WTC11 (cell line): ENCODE measurements at regions not wholly inside any gene's neighbourhood (a gene's known extent, or its start where the extent isn't known, plus 50 kb on each side); places are given as distances from the start of the nearest gene placed in this dataset.

Experiments used
- ATAC-seq: fragments of 200-7000 bp; cut with Tn5 transposase; 2 replicates; pipeline ENCODE4 v1.10.0; 2021; ENCODE audit warnings: mild to moderate bottlenecking, moderate library complexity
- CTCF ChIA-PET: fragments of 300-600 bp; sonication (Branson Sonifier 250); formaldehyde crosslinking; loops from one replicate; lab custom pipeline; 2021; ENCODE audit warnings: antibody characterized with exemption; lab: Charles Lee
- POLR2A ChIA-PET: fragments of 350-600 bp; sonication (Branson Sonifier 250); formaldehyde crosslinking; loops from one replicate; lab custom pipeline; 2021; ENCODE audit warnings: antibody characterized with exemption; lab: Charles Lee
- DNase-seq: peaks from one replicate; pipeline ENCODE4 v3.0.0; 2021; ENCODE audit warnings: low spot score
- H3K27ac Mint-ChIP-seq: 2 replicates; pipeline ENCODE4 v1.8.0; 2021; ENCODE audit warnings: mixed read lengths
- H3K27me3 Mint-ChIP-seq: 2 replicates; pipeline ENCODE4 v1.8.0; 2021; ENCODE audit warnings: low read depth, mild to moderate bottlenecking, moderate library complexity, mixed read lengths
- H3K36me3 Mint-ChIP-seq: 2 replicates; pipeline ENCODE4 v1.8.0; 2021; ENCODE audit warnings: mixed read lengths
- H3K4me1 Mint-ChIP-seq: 2 replicates; pipeline ENCODE4 v1.8.0; 2022; ENCODE audit warnings: mixed read lengths
- H3K4me3 Mint-ChIP-seq: 2 replicates; pipeline ENCODE4 v1.8.0; 2021; ENCODE audit warnings: mild to moderate bottlenecking, moderate library complexity, mixed read lengths
- H3K9me3 Mint-ChIP-seq: 2 replicates; pipeline ENCODE4 v1.8.0; 2021; ENCODE audit warnings: mixed read lengths
- CBFB ChIP-seq: sonication (generic); formaldehyde crosslinking; IDR thresholded peaks from 2 replicates; pipeline ENCODE4 v1.8.1; 2022; ENCODE audit warnings: mild to moderate bottlenecking, low read depth, missing genetic modification reagents
- EMX1 ChIP-seq: fragments of 250-450 bp; sonication (Bioruptor Pico); IDR thresholded peaks from 2 replicates; pipeline ENCODE4 v1.8.0; 2021; ENCODE audit warnings: mild to moderate bottlenecking
- ETV6 ChIP-seq: sonication (generic); formaldehyde crosslinking; IDR thresholded peaks from 2 replicates; pipeline ENCODE4 v1.8.1; 2022; ENCODE audit warnings: mild to moderate bottlenecking, missing genetic modification reagents
- FOXJ3 ChIP-seq: sonication (generic); formaldehyde crosslinking; IDR thresholded peaks from 2 replicates; pipeline ENCODE4 v1.9.0; 2021; ENCODE audit warnings: missing genetic modification reagents, mild to moderate bottlenecking, borderline replicate concordance
- FOXK1 ChIP-seq: sonication (generic); formaldehyde crosslinking; IDR thresholded peaks from 2 replicates; pipeline ENCODE4 v1.8.0; 2022; ENCODE audit warnings: mild to moderate bottlenecking, moderate library complexity, missing genetic modification reagents
- GRHL2 ChIP-seq: fragments of 250-450 bp; sonication (Bioruptor Pico); IDR thresholded peaks from 2 replicates; pipeline ENCODE4 v1.8.0; 2022; ENCODE audit warnings: mild to moderate bottlenecking, moderate library complexity; ENCODE audit not compliant: insufficient replicate concordance, severe bottlenecking
- HMGA2 ChIP-seq: fragments of 250-450 bp; sonication (Bioruptor Pico); IDR thresholded peaks from 2 replicates; pipeline ENCODE4 v1.4.0; 2021; ENCODE audit warnings: mild to moderate bottlenecking, moderate library complexity
- IRF2 ChIP-seq: sonication (generic); formaldehyde crosslinking; IDR thresholded peaks from 2 replicates; pipeline ENCODE4 v1.8.0; 2022; ENCODE audit warnings: low read depth, missing genetic modification reagents, borderline replicate concordance
- JAZF1 ChIP-seq: fragments of 250-450 bp; sonication (Bioruptor Pico); IDR thresholded peaks from 2 replicates; pipeline ENCODE4 v1.9.0; 2021; ENCODE audit warnings: moderate library complexity, mild to moderate bottlenecking, inconsistent platforms
- NFATC4 ChIP-seq: fragments of 250-450 bp; sonication (Bioruptor Pico); IDR thresholded peaks from 2 replicates; pipeline ENCODE4 v1.9.0; 2021; ENCODE audit warnings: mild to moderate bottlenecking
- NFE2L1 ChIP-seq: sonication (generic); formaldehyde crosslinking; IDR thresholded peaks from 2 replicates; pipeline ENCODE4 v1.8.1; 2023; ENCODE audit warnings: missing genetic modification reagents
- NFYB ChIP-seq: sonication (generic); formaldehyde crosslinking; conservative IDR thresholded peaks from 2 replicates; pipeline ENCODE4 v1.8.0; 2022; ENCODE audit warnings: low read depth, missing genetic modification reagents
- NR1H2 ChIP-seq: sonication (generic); formaldehyde crosslinking; IDR thresholded peaks from 2 replicates; pipeline ENCODE4 v1.9.0; 2021; ENCODE audit warnings: mild to moderate bottlenecking, moderate library complexity, missing genetic modification reagents
- NR3C1 ChIP-seq: sonication (generic); formaldehyde crosslinking; conservative IDR thresholded peaks from 2 replicates; pipeline ENCODE4 v1.8.1; 2023; ENCODE audit warnings: low read depth, mild to moderate bottlenecking, missing genetic modification reagents
- SMAD4 ChIP-seq: sonication (generic); formaldehyde crosslinking; IDR thresholded peaks from 2 replicates; pipeline ENCODE4 v1.8.0; 2022; ENCODE audit warnings: mild to moderate bottlenecking, missing genetic modification reagents
- ZBTB21 ChIP-seq: sonication (generic); formaldehyde crosslinking; IDR thresholded peaks from 2 replicates; pipeline ENCODE4 v1.8.1; 2023; ENCODE audit warnings: mild to moderate bottlenecking, missing genetic modification reagents, borderline replicate concordance
- ZNF219 ChIP-seq: sonication (generic); formaldehyde crosslinking; IDR thresholded peaks from 2 replicates; pipeline ENCODE4 v1.8.0; 2023; ENCODE audit warnings: missing genetic modification reagents, mild to moderate bottlenecking, borderline replicate concordance
- ZNF396 ChIP-seq: fragments of 250-450 bp; sonication (Bioruptor Pico); IDR thresholded peaks from 2 replicates; pipeline ENCODE4 v1.8.0; 2021; ENCODE audit warnings: mild to moderate bottlenecking, moderate library complexity, borderline replicate concordance
- ZNF423 ChIP-seq: fragments of 250-450 bp; sonication (Bioruptor Pico); IDR thresholded peaks from 2 replicates; pipeline ENCODE4 v2.1.2; 2022; ENCODE audit warnings: mild to moderate bottlenecking, moderate library complexity
- TF ChIP-seq, protein P1 (sequence below): sonication (generic); formaldehyde crosslinking; IDR thresholded peaks from 2 replicates; pipeline ENCODE4 v1.8.1; 2023; ENCODE audit warnings: mild to moderate bottlenecking, missing genetic modification reagents, borderline replicate concordance
- TF ChIP-seq, protein P2 (sequence below): fragments of 250-450 bp; sonication (Bioruptor Pico); IDR thresholded peaks from 2 replicates; pipeline ENCODE4 v1.9.0; 2021; ENCODE audit warnings: moderate library complexity, mild to moderate bottlenecking, inconsistent platforms, borderline replicate concordance
- TF ChIP-seq, protein P3 (sequence below): sonication (generic); formaldehyde crosslinking; IDR thresholded peaks from 2 replicates; pipeline ENCODE4 v1.8.1; 2022; ENCODE audit warnings: low read depth, mild to moderate bottlenecking, moderate library complexity, missing genetic modification reagents, borderline replicate concordance
- TF ChIP-seq, protein P4 (sequence below): fragments of 200-600 bp; IDR thresholded peaks from 2 replicates; pipeline ENCODE4 v1.8.0; 2022; ENCODE audit warnings: antibody characterized with exemption
- TF ChIP-seq, protein P5 (sequence below): sonication (generic); formaldehyde crosslinking; IDR thresholded peaks from 2 replicates; pipeline ENCODE4 v1.8.1; 2023; ENCODE audit warnings: mild to moderate bottlenecking, missing genetic modification reagents, moderate library complexity
- TF ChIP-seq, protein P6 (sequence below): sonication (generic); formaldehyde crosslinking; IDR thresholded peaks from 2 replicates; pipeline ENCODE4 v1.8.1; 2022; ENCODE audit warnings: mild to moderate bottlenecking, missing genetic modification reagents, moderate library complexity, borderline replicate concordance

DNA sequence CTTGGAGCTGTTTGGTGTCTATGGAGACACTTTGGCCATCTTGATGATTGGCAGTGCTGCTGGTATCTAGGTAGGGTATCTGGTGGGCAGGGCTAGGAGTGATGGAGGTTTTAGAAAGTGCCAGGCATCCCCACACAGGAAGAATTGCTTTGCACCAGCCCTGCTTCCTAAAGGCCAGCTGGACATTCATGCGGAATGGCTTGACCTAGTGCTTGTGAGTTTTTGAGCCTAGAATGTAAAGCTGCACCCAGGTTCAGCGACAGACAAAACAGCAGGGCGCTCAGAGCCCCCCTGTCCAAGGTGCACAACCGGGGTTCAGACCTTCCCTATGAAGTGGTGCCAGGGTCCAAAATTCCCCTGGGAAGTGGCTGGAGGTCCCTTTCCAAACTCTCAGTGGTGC lies 93.1 kb downstream of the ING1 start (continued):
- TF ChIP-seq NR3C1 (no peak), CBFB (CRISPR knock-in tag) (no peak), NR1H2 (CRISPR knock-in tag) (no peak)
- TF ChIP-seq, all 79 proteins: peak for 0

DNA sequence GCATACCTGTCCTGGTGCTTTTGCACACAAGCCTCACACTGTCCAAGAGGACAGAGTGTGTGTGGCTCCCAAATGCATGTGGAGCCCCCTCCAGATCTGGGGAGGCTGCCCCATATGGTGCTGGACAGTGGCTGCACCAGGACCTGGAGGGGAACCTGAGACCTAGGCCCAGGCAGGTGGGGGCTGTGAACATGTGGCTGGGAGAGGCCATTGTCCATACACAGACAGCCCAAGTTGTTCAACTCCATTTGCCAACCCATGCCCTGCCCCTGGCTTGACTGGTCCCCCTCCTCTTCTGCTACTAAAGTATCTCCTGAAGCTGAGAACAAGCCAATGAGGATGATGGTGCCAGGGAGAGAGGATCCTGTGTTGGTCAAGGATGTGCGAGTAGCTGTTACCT lies 94.0 kb downstream of the ING1 start:
- H3K9me3 Mint-ChIP-seq, result no peaks in the 10 kb centered on the region
- no peak overlapping the region for H3K27ac Mint-ChIP-seq
- DNase-seq (no peak), ATAC-seq (no peak)
- TF ChIP-seq ZNF396 (CRISPR knock-in tag), result no peak
- TF ChIP-seq NFYB, result no peak
- no peak for TF ChIP-seq JAZF1 (CRISPR knock-in tag)
- TF ChIP-seq NFE2L1 (CRISPR knock-in tag), result no peak
- TF ChIP-seq, protein P1, sequence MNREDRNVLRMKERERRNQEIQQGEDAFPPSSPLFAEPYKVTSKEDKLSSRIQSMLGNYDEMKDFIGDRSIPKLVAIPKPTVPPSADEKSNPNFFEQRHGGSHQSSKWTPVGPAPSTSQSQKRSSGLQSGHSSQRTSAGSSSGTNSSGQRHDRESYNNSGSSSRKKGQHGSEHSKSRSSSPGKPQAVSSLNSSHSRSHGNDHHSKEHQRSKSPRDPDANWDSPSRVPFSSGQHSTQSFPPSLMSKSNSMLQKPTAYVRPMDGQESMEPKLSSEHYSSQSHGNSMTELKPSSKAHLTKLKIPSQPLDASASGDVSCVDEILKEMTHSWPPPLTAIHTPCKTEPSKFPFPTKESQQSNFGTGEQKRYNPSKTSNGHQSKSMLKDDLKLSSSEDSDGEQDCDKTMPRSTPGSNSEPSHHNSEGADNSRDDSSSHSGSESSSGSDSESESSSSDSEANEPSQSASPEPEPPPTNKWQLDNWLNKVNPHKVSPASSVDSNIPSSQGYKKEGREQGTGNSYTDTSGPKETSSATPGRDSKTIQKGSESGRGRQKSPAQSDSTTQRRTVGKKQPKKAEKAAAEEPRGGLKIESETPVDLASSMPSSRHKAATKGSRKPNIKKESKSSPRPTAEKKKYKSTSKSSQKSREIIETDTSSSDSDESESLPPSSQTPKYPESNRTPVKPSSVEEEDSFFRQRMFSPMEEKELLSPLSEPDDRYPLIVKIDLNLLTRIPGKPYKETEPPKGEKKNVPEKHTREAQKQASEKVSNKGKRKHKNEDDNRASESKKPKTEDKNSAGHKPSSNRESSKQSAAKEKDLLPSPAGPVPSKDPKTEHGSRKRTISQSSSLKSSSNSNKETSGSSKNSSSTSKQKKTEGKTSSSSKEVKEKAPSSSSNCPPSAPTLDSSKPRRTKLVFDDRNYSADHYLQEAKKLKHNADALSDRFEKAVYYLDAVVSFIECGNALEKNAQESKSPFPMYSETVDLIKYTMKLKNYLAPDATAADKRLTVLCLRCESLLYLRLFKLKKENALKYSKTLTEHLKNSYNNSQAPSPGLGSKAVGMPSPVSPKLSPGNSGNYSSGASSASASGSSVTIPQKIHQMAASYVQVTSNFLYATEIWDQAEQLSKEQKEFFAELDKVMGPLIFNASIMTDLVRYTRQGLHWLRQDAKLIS (CRISPR knock-in tag), result no peak
- no peak for TF ChIP-seq CBFB (CRISPR knock-in tag)
- TF ChIP-seq, protein P2, sequence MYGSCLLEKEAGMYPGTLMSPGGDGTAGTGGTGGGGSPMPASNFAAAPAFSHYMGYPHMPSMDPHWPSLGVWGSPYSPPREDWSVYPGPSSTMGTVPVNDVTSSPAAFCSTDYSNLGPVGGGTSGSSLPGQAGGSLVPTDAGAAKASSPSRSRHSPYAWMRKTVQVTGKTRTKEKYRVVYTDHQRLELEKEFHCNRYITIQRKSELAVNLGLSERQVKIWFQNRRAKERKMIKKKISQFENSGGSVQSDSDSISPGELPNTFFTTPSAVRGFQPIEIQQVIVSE (CRISPR knock-in tag), result no peak
- TF ChIP-seq SMAD4 (CRISPR knock-in tag), result no peak
- no peak for TF ChIP-seq NR1H2 (CRISPR knock-in tag)
- TF ChIP-seq FOXK1, result no peak
- TF ChIP-seq, protein P3, sequence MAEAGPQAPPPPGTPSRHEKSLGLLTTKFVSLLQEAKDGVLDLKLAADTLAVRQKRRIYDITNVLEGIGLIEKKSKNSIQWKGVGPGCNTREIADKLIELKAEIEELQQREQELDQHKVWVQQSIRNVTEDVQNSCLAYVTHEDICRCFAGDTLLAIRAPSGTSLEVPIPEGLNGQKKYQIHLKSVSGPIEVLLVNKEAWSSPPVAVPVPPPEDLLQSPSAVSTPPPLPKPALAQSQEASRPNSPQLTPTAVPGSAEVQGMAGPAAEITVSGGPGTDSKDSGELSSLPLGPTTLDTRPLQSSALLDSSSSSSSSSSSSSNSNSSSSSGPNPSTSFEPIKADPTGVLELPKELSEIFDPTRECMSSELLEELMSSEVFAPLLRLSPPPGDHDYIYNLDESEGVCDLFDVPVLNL (CRISPR knock-in tag), result no peak
- ChIA-PET CTCF (no interaction called here), POLR2A (interaction anchor here (1.1 kb wide), 1 partner anchor 163 kb away, joined by 3 read pairs; no protein-coding TSS in a partner anchor)
- H3K4me3 Mint-ChIP-seq, result no peak overlapping the region
- H3K27me3 Mint-ChIP-seq, result peaks cover 12% of the 10 kb centered on the region
- no peaks in the 10 kb centered on the region for H3K36me3 Mint-ChIP-seq
- peaks cover 39% of the 10 kb centered on the region for H3K4me1 Mint-ChIP-seq

DNA sequence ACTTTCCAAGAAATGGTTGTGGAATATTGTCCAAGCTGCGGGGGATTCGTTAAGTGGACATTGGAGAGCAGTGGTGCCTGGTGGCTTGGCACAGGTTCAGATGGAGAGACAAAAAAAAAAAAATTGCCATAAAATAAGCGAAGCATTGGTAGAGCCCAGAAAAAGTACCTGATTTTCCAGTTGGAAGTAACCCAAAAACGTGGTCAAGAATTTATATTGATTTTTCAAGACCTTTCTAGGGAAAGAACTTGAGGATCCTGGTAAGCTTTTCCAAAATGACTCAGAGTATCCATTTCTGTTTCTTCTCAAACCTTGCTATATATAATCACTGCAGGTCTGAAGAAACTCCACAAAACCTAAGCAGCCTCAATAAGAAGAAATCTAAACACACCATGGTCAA lies 94.6 kb downstream of the ING1 start:
- ATAC-seq, result no peak
- POLR2A ChIA-PET, result interaction anchor here (1.1 kb wide), 1 partner anchor 163 kb away, joined by 3 read pairs; no protein-coding TSS in a partner anchor
- H3K27me3 Mint-ChIP-seq, result peaks cover 12% of the 10 kb centered on the region
- CTCF ChIA-PET, result no interaction called here
- DNase-seq, result no peak
- H3K27ac Mint-ChIP-seq, result no peak overlapping the region
- H3K36me3 Mint-ChIP-seq, result no peaks in the 10 kb centered on the region
- H3K4me1 Mint-ChIP-seq, result peaks cover 40% of the 10 kb centered on the region
- H3K4me3 Mint-ChIP-seq, result no peak overlapping the region
- no peaks in the 10 kb centered on the region for H3K9me3 Mint-ChIP-seq
- TF ChIP-seq, protein P4, sequence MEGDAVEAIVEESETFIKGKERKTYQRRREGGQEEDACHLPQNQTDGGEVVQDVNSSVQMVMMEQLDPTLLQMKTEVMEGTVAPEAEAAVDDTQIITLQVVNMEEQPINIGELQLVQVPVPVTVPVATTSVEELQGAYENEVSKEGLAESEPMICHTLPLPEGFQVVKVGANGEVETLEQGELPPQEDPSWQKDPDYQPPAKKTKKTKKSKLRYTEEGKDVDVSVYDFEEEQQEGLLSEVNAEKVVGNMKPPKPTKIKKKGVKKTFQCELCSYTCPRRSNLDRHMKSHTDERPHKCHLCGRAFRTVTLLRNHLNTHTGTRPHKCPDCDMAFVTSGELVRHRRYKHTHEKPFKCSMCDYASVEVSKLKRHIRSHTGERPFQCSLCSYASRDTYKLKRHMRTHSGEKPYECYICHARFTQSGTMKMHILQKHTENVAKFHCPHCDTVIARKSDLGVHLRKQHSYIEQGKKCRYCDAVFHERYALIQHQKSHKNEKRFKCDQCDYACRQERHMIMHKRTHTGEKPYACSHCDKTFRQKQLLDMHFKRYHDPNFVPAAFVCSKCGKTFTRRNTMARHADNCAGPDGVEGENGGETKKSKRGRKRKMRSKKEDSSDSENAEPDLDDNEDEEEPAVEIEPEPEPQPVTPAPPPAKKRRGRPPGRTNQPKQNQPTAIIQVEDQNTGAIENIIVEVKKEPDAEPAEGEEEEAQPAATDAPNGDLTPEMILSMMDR, result no peak
- TF ChIP-seq NFATC4 (CRISPR knock-in tag) (no peak), IRF2 (CRISPR knock-in tag) (no peak), ZNF219 (no peak), ZNF423 (CRISPR knock-in tag) (no peak), FOXJ3 (CRISPR knock-in tag) (no peak), GRHL2 (CRISPR knock-in tag) (no peak), HMGA2 (no peak), EMX1 (CRISPR knock-in tag) (no peak), ZBTB21 (CRISPR knock-in tag) (no peak), SMAD4 (CRISPR knock-in tag) (no peak), ETV6 (CRISPR knock-in tag) (no peak)
- TF ChIP-seq, protein P5, sequence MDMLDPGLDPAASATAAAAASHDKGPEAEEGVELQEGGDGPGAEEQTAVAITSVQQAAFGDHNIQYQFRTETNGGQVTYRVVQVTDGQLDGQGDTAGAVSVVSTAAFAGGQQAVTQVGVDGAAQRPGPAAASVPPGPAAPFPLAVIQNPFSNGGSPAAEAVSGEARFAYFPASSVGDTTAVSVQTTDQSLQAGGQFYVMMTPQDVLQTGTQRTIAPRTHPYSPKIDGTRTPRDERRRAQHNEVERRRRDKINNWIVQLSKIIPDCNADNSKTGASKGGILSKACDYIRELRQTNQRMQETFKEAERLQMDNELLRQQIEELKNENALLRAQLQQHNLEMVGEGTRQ (CRISPR knock-in tag), result no peak
- TF ChIP-seq, protein P6, sequence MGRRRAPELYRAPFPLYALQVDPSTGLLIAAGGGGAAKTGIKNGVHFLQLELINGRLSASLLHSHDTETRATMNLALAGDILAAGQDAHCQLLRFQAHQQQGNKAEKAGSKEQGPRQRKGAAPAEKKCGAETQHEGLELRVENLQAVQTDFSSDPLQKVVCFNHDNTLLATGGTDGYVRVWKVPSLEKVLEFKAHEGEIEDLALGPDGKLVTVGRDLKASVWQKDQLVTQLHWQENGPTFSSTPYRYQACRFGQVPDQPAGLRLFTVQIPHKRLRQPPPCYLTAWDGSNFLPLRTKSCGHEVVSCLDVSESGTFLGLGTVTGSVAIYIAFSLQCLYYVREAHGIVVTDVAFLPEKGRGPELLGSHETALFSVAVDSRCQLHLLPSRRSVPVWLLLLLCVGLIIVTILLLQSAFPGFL (CRISPR knock-in tag), result no peak
